IMR-90 (cell line): ENCODE measurements at regions not wholly inside any gene's neighbourhood (a gene's known extent, or its start where the extent isn't known, plus 50 kb on each side); places are given as distances from the start of the nearest gene placed in this dataset.

Experiments
- ATAC-seq: fragments of 200-7000 bp; cut with Tn5 transposase; 2 replicates; pipeline ENCODE4 v1.9.1; 2020; ENCODE audit warnings: low read depth, mild to moderate bottlenecking, moderate library complexity
- BruUV-seq: library from RNA; stranded (reverse); fragments of 400-500 nt; replicated peaks from 2 replicates; lab custom pipeline; 2021; lab: Mats Ljungman, UMichigan
- CTCF ChIA-PET: fragments of 300-600 bp; formaldehyde crosslinking; extraction: SDS; loops from one replicate; lab custom pipeline; 2021; ENCODE audit warnings: antibody characterized with exemption; lab: Yijun Ruan, JAX
- POLR2A ChIA-PET: fragments of 300-600 bp; sonication (Branson Sonifier 250); formaldehyde crosslinking; loops from one replicate; lab custom pipeline; 2022; ENCODE audit warnings: antibody characterized with exemption; ENCODE audit not compliant: unreplicated experiment; lab: Charles Lee
- DNase-seq: peaks from one replicate; pipeline ENCODE4 v3.0.0; 2013
- H2AFZ ChIP-seq: replicated peaks from 2 replicates; pipeline ENCODE3; 2013; ENCODE audit warnings: low read length, mild to moderate bottlenecking; ENCODE audit not compliant: poor library complexity
- H2AK5ac ChIP-seq: 2 replicates; pipeline ENCODE4 v1.6.1; 2013; ENCODE audit warnings: low read depth, low read length, inconsistent platforms
- H2AK9ac ChIP-seq: replicated peaks from 2 replicates; pipeline ENCODE3; 2013; ENCODE audit warnings: mild to moderate bottlenecking, low read depth, low read length, moderate library complexity; ENCODE audit not compliant: poor library complexity
- H2BK120ac ChIP-seq: 2 replicates; pipeline ENCODE4 v1.6.1; 2013; ENCODE audit warnings: low read depth, low read length, inconsistent platforms
- H2BK15ac ChIP-seq: 3 replicates; pipeline ENCODE4 v1.6.1; 2013; ENCODE audit warnings: low read depth, low read length, inconsistent platforms
- H2BK20ac ChIP-seq: 2 replicates; pipeline ENCODE4 v1.6.1; 2013; ENCODE audit warnings: low read depth, mild to moderate bottlenecking, inconsistent platforms, low read length, moderate library complexity
- H2BK5ac ChIP-seq: 2 replicates; pipeline ENCODE4 v1.6.1; 2013; ENCODE audit warnings: mild to moderate bottlenecking, low read depth, low read length, inconsistent platforms; ENCODE audit not compliant: poor library complexity, severe bottlenecking
- H3K14ac ChIP-seq: replicated peaks from 2 replicates; pipeline ENCODE4 v1.6.1; 2013; ENCODE audit warnings: low read depth, low read length, inconsistent platforms
- H3K18ac ChIP-seq: 2 replicates; pipeline ENCODE4 v1.6.1; 2013; ENCODE audit warnings: low read depth, low read length, control low read depth
- H3K23ac ChIP-seq: 2 replicates; pipeline ENCODE4 v1.6.1; 2013; ENCODE audit warnings: low read depth, low read length, inconsistent platforms
- H3K27ac ChIP-seq: 2 replicates; pipeline ENCODE4 v1.5.1; 2013; ENCODE audit warnings: mild to moderate bottlenecking, control low read depth, low read length; ENCODE audit not compliant: insufficient read depth
- H3K27me3 ChIP-seq: 2 replicates; pipeline ENCODE4 v1.6.1; 2013; ENCODE audit warnings: low read length; ENCODE audit not compliant: control insufficient read depth, insufficient read depth
- H3K36me3 ChIP-seq: 2 replicates; pipeline ENCODE4 v1.6.1; 2013; ENCODE audit warnings: low read length, mixed read lengths; ENCODE audit not compliant: control insufficient read depth, insufficient read depth
- H3K4ac ChIP-seq: 2 replicates; pipeline ENCODE4 v1.6.1; 2013; ENCODE audit warnings: low read depth, low read length, inconsistent platforms
- H3K4me1 ChIP-seq: 2 replicates; pipeline ENCODE4 v1.6.1; 2013; ENCODE audit warnings: low read length, mixed read lengths; ENCODE audit not compliant: control insufficient read depth, insufficient read depth
- H3K4me2 ChIP-seq: 2 replicates; pipeline ENCODE4 v1.6.1; 2013; ENCODE audit warnings: low read depth, mild to moderate bottlenecking, control low read depth, low read length, moderate library complexity
- H3K4me3 ChIP-seq: 2 replicates; pipeline ENCODE4 v1.5.1; 2013; ENCODE audit warnings: low read depth, mild to moderate bottlenecking, control low read depth, low read length, moderate library complexity; ENCODE audit not compliant: insufficient read depth
- H3K56ac ChIP-seq: 2 replicates; pipeline ENCODE4 v1.6.1; 2013; ENCODE audit warnings: low read length, inconsistent platforms; ENCODE audit not compliant: insufficient read depth; ENCODE audit errors: extremely low read depth
- H3K79me1 ChIP-seq, 2 experiments: 2 replicates each; pipeline ENCODE4 v1.6.1; 2013; ENCODE audit warnings: low read length in 2 of 2, inconsistent platforms in 1 of 2, low read depth in 1 of 2
- H3K9ac ChIP-seq: 2 replicates; pipeline ENCODE4 v1.6.1; 2013; ENCODE audit warnings: low read depth, low read length, control low read depth
- H3K9me1 ChIP-seq: 2 replicates; pipeline ENCODE4 v1.6.1; 2013; ENCODE audit warnings: low read length, inconsistent platforms; ENCODE audit not compliant: insufficient read depth
- H3K9me3 ChIP-seq: 2 replicates; pipeline ENCODE4 v1.6.1; 2013; ENCODE audit warnings: low read length; ENCODE audit not compliant: control insufficient read depth, insufficient read depth
- H4K20me1 ChIP-seq: 2 replicates; pipeline ENCODE4 v1.6.1; 2013; ENCODE audit warnings: low read length, inconsistent platforms; ENCODE audit not compliant: insufficient read depth
- H4K5ac ChIP-seq: 2 replicates; pipeline ENCODE4 v1.6.1; 2013; ENCODE audit warnings: mild to moderate bottlenecking, low read depth, low read length, control low read depth
- H4K8ac ChIP-seq, 2 experiments: 2 replicates each; pipeline ENCODE4 v1.6.1; 2013; ENCODE audit warnings: low read depth in 2 of 2, low read length in 2 of 2, control low read depth in 1 of 2, inconsistent platforms in 1 of 2
- H4K91ac ChIP-seq: 2 replicates; pipeline ENCODE4 v1.6.1; 2013; ENCODE audit warnings: low read depth, low read length, inconsistent platforms; ENCODE audit not compliant: insufficient read depth
- FOS ChIP-seq: fragments of 150-350 bp; IDR thresholded peaks from 2 replicates; pipeline ENCODE4 v1.6.1; 2016; ENCODE audit warnings: low read depth, low read length
- RAD21 ChIP-seq: IDR thresholded peaks from 2 replicates; pipeline ENCODE4 v1.6.1; 2012; ENCODE audit warnings: low read length, improper control_type of control experiment
- RFX5 ChIP-seq: IDR thresholded peaks from 2 replicates; pipeline ENCODE4 v1.8.0; 2012; ENCODE audit warnings: low read depth, mild to moderate bottlenecking, low read length, moderate library complexity
- SMC3 ChIP-seq: fragments of 150-350 bp; IDR thresholded peaks from 2 replicates; pipeline ENCODE4 v1.6.1; 2016; ENCODE audit warnings: low read depth, mild to moderate bottlenecking, antibody characterized with exemption, low read length, moderate library complexity
- WGBS, 2 experiments: methylation state at CpG; one replicate each; pipeline versions ENCODE4 v1.1.5 to v1.1.7; 2013; ENCODE audit warnings: missing lambda C conversion rate in 2 of 2; ENCODE audit not compliant: insufficient read length in 1 of 2; ENCODE audit errors: extremely low coverage in 2 of 2; 5-methylcytosine and 5-hydroxymethylcytosine counted together
- dilution Hi-C: fragments of 300-500 bp; cut with HindIII; formaldehyde crosslinking; loops from one replicate; pipeline ENCODE4 v1.14.3; 2018; ENCODE audit warnings: low sequenced_read_pairs; ENCODE audit not compliant: unreplicated experiment
- in situ Hi-C: fragments of 300-500 bp; cut with MboI; formaldehyde crosslinking; loops from 3 replicates; pipeline ENCODE4 v1.14.3; 2019; ENCODE audit warnings: low sequenced_read_pairs, inconsistent platforms, mixed read lengths
- intact Hi-C: fragments of 100-400 bp; cut with micrococcal nuclease; formaldehyde crosslinking; loops from 2 replicates; pipeline ENCODE4 v1.10.0; 2022
- TF ChIP-seq, protein P1 (sequence below): conservative IDR thresholded peaks from 2 replicates; pipeline ENCODE4 v1.5.1; 2012; ENCODE audit warnings: mild to moderate bottlenecking, low read depth, low read length, improper control_type of control experiment

DNA sequence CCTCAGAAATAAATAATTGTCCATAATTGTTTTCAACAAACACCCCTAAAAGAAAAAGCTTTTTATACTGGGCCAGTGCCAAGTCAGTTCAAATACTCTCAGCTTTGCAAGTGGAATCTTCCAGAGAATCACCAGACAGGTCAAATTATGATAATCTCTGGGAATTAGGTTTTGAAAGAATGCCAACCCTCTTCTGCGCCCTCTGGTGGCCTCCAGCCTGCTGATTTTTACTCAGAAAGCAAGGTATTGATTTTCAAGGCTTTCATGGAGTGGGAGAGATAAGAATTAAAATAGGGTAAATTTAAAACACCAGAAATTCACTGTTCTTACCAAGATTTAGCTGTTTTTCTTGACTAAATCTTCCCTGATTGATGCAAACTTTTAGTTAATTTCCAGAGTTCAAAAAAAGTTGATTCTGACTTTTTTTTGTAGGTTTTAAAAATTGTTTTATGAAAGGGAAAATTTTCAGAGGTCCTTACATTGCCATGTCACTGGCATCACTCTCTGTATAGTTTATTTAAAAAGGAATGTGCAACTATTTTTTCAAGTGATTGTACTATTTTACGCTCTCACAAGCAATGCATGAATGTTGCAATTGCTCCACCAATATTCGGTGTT is 282.9 kb upstream of the TNP1 start:
- Histone ChIP-seq H2AK9ac (no peak overlapping the region), H2AFZ (no peak overlapping the region), H4K5ac (no peak overlapping the region), H4K91ac (no peak overlapping the region), H3K9me1 (no peaks in the 10 kb centered on the region), H4K20me1 (no peaks in the 10 kb centered on the region), H3K4me2 (no peak overlapping the region), H2BK5ac (no peak overlapping the region), H4K8ac (no peak overlapping the region), H2BK120ac (no peak overlapping the region), H3K27ac (no peak overlapping the region), H3K9me3 (peaks cover 12% of the 10 kb centered on the region), H3K79me1 (no peaks in the 10 kb centered on the region), H3K4ac (no peak overlapping the region), H3K14ac (no peak overlapping the region), H3K9ac (no peak overlapping the region), H2BK15ac (no peak overlapping the region), H3K56ac (no peak overlapping the region), H2BK20ac (no peak overlapping the region), H3K36me3 (no peaks in the 10 kb centered on the region), H2AK5ac (no peak overlapping the region), H3K4me1 (no peaks in the 10 kb centered on the region), H3K23ac (no peak overlapping the region), H3K18ac (no peak overlapping the region), H3K4me3 (no peak overlapping the region), H3K27me3 (no peaks in the 10 kb centered on the region)
- intact Hi-C loops (no loop called here), in situ Hi-C loops (no loop called here), dilution Hi-C loops (no loop called here)
- TF ChIP-seq RFX5 (no peak), RAD21 (peak; percentile 38; the same call in 1 of the 2 replicates), FOS (no peak), SMC3 (peak; percentile 56)
- TF ChIP-seq, protein P1, sequence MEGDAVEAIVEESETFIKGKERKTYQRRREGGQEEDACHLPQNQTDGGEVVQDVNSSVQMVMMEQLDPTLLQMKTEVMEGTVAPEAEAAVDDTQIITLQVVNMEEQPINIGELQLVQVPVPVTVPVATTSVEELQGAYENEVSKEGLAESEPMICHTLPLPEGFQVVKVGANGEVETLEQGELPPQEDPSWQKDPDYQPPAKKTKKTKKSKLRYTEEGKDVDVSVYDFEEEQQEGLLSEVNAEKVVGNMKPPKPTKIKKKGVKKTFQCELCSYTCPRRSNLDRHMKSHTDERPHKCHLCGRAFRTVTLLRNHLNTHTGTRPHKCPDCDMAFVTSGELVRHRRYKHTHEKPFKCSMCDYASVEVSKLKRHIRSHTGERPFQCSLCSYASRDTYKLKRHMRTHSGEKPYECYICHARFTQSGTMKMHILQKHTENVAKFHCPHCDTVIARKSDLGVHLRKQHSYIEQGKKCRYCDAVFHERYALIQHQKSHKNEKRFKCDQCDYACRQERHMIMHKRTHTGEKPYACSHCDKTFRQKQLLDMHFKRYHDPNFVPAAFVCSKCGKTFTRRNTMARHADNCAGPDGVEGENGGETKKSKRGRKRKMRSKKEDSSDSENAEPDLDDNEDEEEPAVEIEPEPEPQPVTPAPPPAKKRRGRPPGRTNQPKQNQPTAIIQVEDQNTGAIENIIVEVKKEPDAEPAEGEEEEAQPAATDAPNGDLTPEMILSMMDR = peak; percentile 35
- POLR2A ChIA-PET = no interaction called here
- ATAC-seq (no peak), DNase-seq (no peak)
- no TSS peak for BruUV-seq
- CTCF ChIA-PET = interaction anchor here (1.0 kb wide), 2 partner anchors 37 to 444 kb away, joined by 4 read pairs; no protein-coding TSS in a partner anchor
- WGBS, 2 experiments = no CpG with 5 or more reads among the region's 3 CpGs
